Natural killer cell (primary cell): ENCODE measurements at regions not wholly inside any gene's neighbourhood (a gene's known extent, or its start where the extent isn't known, plus 50 kb on each side); places are given as distances from the start of the nearest gene placed in this dataset.

Experiments used
- ATAC-seq, 3 donors: fragments of 150-1000 bp in 2 of 3; fragments of 200-7000 bp in 1 of 3; cut with Tn5 transposase; 1 replicate in 1 of 3; 2 replicates in 2 of 3; pipeline ENCODE4 v1.10.0; 2021; ENCODE audit warnings: mild to moderate bottlenecking in 2 of 3, moderate library complexity in 2 of 3
- DNase-seq, 2 donors: peaks; one replicate each; pipeline versions ENCODE4 v3.0.0 to v3.0.0-alpha.2; 2013 to 2021; ENCODE audit warnings: mixed read lengths in 1 of 2
- H3K27ac ChIP-seq: one replicate; pipeline ENCODE4 v1.5.1; 2013; ENCODE audit warnings: mild to moderate bottlenecking, low read length
- H3K27me3 ChIP-seq: one replicate; pipeline ENCODE4 v1.6.1; 2013; ENCODE audit warnings: low read length; ENCODE audit not compliant: control insufficient read depth, insufficient read depth
- H3K36me3 ChIP-seq: one replicate; pipeline ENCODE4 v1.6.1; 2013; ENCODE audit warnings: low read length; ENCODE audit not compliant: control insufficient read depth, insufficient read depth
- H3K4me1 ChIP-seq: one replicate; pipeline ENCODE4 v1.6.1; 2013; ENCODE audit warnings: low read length; ENCODE audit not compliant: control insufficient read depth, insufficient read depth
- H3K4me3 ChIP-seq: one replicate; pipeline ENCODE4 v1.5.1; 2013; ENCODE audit warnings: low read length
- H3K9me3 ChIP-seq: one replicate; pipeline ENCODE4 v1.6.1; 2013; ENCODE audit warnings: low read length; ENCODE audit not compliant: control insufficient read depth, insufficient read depth
- H3K27ac Mint-ChIP-seq, 2 donors: one replicate each; pipeline ENCODE4 v1.8.0; 2022; ENCODE audit warnings: mild to moderate bottlenecking in 2 of 2, mixed read lengths in 2 of 2, moderate library complexity in 1 of 2
- H3K27me3 Mint-ChIP-seq, 2 donors: one replicate each; pipeline ENCODE4 v1.8.0; 2022; ENCODE audit warnings: low read depth in 2 of 2, mixed read lengths in 2 of 2
- H3K36me3 Mint-ChIP-seq: one replicate; pipeline ENCODE4 v1.8.0; 2022; ENCODE audit warnings: mixed read lengths
- H3K4me1 Mint-ChIP-seq, 2 donors: one replicate each; pipeline ENCODE4 v1.8.0; 2022; ENCODE audit warnings: mixed read lengths in 2 of 2
- H3K4me3 Mint-ChIP-seq: one replicate; pipeline ENCODE4 v1.8.0; 2022; ENCODE audit warnings: mild to moderate bottlenecking, moderate library complexity, mixed read lengths
- H3K9me3 Mint-ChIP-seq, 2 donors: one replicate each; pipeline ENCODE4 v1.8.0; 2022; ENCODE audit warnings: mixed read lengths in 2 of 2
- WGBS: methylation state at CpG from one replicate; pipeline ENCODE4 v1.1.7; 2013; ENCODE audit warnings: missing lambda C conversion rate; ENCODE audit not compliant: insufficient coverage; 5-methylcytosine and 5-hydroxymethylcytosine counted together
- intact Hi-C: fragments of 100-400 bp; cut with micrococcal nuclease; formaldehyde crosslinking; loops from one replicate; pipeline ENCODE4 v1.14.2; 2022
- TF ChIP-seq, protein P1 (sequence below): fragments of 200-600 bp; IDR thresholded peaks from one replicate; pipeline ENCODE4 v1.8.0; 2022; ENCODE audit warnings: antibody characterized with exemption

GRCh38 chr5:144918371-144918770 is 747.7 kb downstream of the KCTD16 start:
- 89% methylated on average over 1 of the region's 1 CpG for WGBS

GRCh38 chr5:144915452-144915851 is 744.8 kb downstream of the KCTD16 start:
- H3K27ac Mint-ChIP-seq: no peak overlapping the region
- H3K36me3 ChIP-seq: no peaks in the 10 kb centered on the region
- H3K4me1 ChIP-seq: no peaks in the 10 kb centered on the region
- no peak overlapping the region for H3K4me3 ChIP-seq
- H3K27me3 ChIP-seq: no peaks in the 10 kb centered on the region
- DNase-seq: no peak
- H3K27ac ChIP-seq: no peak overlapping the region
- H3K9me3 ChIP-seq: no peaks in the 10 kb centered on the region
- H3K27me3 Mint-ChIP-seq: no peaks in the 10 kb centered on the region
- intact Hi-C loops: no loop called here
- no peaks in the 10 kb centered on the region for H3K4me1 Mint-ChIP-seq
- TF ChIP-seq, protein P1, sequence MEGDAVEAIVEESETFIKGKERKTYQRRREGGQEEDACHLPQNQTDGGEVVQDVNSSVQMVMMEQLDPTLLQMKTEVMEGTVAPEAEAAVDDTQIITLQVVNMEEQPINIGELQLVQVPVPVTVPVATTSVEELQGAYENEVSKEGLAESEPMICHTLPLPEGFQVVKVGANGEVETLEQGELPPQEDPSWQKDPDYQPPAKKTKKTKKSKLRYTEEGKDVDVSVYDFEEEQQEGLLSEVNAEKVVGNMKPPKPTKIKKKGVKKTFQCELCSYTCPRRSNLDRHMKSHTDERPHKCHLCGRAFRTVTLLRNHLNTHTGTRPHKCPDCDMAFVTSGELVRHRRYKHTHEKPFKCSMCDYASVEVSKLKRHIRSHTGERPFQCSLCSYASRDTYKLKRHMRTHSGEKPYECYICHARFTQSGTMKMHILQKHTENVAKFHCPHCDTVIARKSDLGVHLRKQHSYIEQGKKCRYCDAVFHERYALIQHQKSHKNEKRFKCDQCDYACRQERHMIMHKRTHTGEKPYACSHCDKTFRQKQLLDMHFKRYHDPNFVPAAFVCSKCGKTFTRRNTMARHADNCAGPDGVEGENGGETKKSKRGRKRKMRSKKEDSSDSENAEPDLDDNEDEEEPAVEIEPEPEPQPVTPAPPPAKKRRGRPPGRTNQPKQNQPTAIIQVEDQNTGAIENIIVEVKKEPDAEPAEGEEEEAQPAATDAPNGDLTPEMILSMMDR: no peak
- no peak overlapping the region for H3K4me3 Mint-ChIP-seq
- H3K36me3 Mint-ChIP-seq: no peaks in the 10 kb centered on the region
- H3K9me3 Mint-ChIP-seq: peaks cover 14 to 16% of the 10 kb centered on the region in 2 donors
- ATAC-seq: no peak

More at GRCh38 chr5:144918371-144918770, 747.7 kb downstream of the KCTD16 start:
- no peaks in the 10 kb centered on the region for H3K27me3 Mint-ChIP-seq
- Histone ChIP-seq H3K27ac (no peak overlapping the region), H3K9me3 (no peaks in the 10 kb centered on the region), H3K4me3 (no peak overlapping the region), H3K27me3 (no peaks in the 10 kb centered on the region), H3K36me3 (no peaks in the 10 kb centered on the region), H3K4me1 (no peaks in the 10 kb centered on the region)
- TF ChIP-seq, protein P1: no peak
- ATAC-seq (no peak), DNase-seq (no peak)
- peaks cover 5% of the 10 kb centered on the region for H3K36me3 Mint-ChIP-seq
- peaks cover 14 to 16% of the 10 kb centered on the region in 2 donors for H3K9me3 Mint-ChIP-seq
- H3K4me3 Mint-ChIP-seq: no peak overlapping the region
- intact Hi-C loops: no loop called here
- H3K4me1 Mint-ChIP-seq: no peaks in the 10 kb centered on the region
- no peak overlapping the region for H3K27ac Mint-ChIP-seq

GRCh38 chr5:144913661-144914060 is 743.0 kb downstream of the KCTD16 start:
- Mint-ChIP-seq H3K4me3 (no peak overlapping the region), H3K9me3 (peaks cover 16 to 17% of the 10 kb centered on the region in 2 donors), H3K4me1 (no peaks in the 10 kb centered on the region), H3K36me3 (no peaks in the 10 kb centered on the region), H3K27ac (no peak overlapping the region), H3K27me3 (no peaks in the 10 kb centered on the region)
- H3K36me3 ChIP-seq: no peaks in the 10 kb centered on the region
- no peaks in the 10 kb centered on the region for H3K4me1 ChIP-seq
- intact Hi-C loops: no loop called here
- H3K4me3 ChIP-seq: no peak overlapping the region
- no peak overlapping the region for H3K27ac ChIP-seq
- H3K27me3 ChIP-seq: no peaks in the 10 kb centered on the region
- DNase-seq: no peak
- TF ChIP-seq, protein P1: no peak
- WGBS: 64% methylated on average over 1 of the region's 2 CpGs
- ATAC-seq: no peak
- no peaks in the 10 kb centered on the region for H3K9me3 ChIP-seq

DNA sequence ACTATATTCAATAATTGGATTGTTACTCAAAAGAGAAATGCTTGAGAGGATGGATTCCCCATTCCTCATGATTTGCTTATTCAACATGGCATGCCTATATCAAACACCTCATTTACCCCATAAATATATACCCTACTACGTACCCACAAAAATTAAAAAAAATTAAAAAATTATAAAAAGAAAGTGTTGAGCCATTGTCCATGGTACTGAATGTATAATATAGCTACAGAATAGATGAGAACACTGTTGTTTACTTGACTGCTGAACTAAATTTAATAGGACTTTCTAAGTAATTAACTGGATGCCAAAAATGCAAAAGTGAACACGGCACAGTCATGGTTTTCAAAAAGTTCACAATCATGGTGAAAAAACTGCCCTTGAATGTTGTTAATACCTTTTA is 725.8 kb downstream of the KCTD16 start:
- Mint-ChIP-seq H3K27ac (no peak overlapping the region), H3K9me3 (peaks cover 12 to 14% of the 10 kb centered on the region in 2 donors), H3K4me3 (no peak overlapping the region), H3K4me1 (no peaks in the 10 kb centered on the region), H3K27me3 (no peaks in the 10 kb centered on the region), H3K36me3 (no peaks in the 10 kb centered on the region)
- Histone ChIP-seq H3K36me3 (no peaks in the 10 kb centered on the region), H3K27ac (no peak overlapping the region), H3K27me3 (no peaks in the 10 kb centered on the region), H3K9me3 (no peaks in the 10 kb centered on the region), H3K4me3 (no peak overlapping the region), H3K4me1 (no peaks in the 10 kb centered on the region)
- intact Hi-C loops: no loop called here
- no peak for ATAC-seq
- DNase-seq: no peak
- 94% methylated on average over 1 of the region's 2 CpGs for WGBS
- TF ChIP-seq, protein P1: no peak
